ENCODE measurements at regions not wholly inside any gene's neighbourhood (a gene's known extent, or its start where the extent isn't known, plus 50 kb on each side); places are given as distances from the start of the nearest gene placed in this dataset.

GRCh38 chr18:65133610-65134009 is 617.2 kb upstream of the CDH7 start:
- TF ChIP-seq MXI1 (conservative IDR thresholded peaks at IDR 0.05; ENCODE audit: poor library complexity, severe bottlenecking) = no peak
- TF ChIP-seq CTCF (IDR thresholded peaks at IDR 0.05; ENCODE audit: poor library complexity, severe bottlenecking) = no peak

Measured in neural cell (in vitro differentiated cells).